ENCODE measurements at regions not wholly inside any gene's neighbourhood (a gene's known extent, or its start where the extent isn't known, plus 50 kb on each side); places are given as distances from the start of the nearest gene placed in this dataset.

DNA sequence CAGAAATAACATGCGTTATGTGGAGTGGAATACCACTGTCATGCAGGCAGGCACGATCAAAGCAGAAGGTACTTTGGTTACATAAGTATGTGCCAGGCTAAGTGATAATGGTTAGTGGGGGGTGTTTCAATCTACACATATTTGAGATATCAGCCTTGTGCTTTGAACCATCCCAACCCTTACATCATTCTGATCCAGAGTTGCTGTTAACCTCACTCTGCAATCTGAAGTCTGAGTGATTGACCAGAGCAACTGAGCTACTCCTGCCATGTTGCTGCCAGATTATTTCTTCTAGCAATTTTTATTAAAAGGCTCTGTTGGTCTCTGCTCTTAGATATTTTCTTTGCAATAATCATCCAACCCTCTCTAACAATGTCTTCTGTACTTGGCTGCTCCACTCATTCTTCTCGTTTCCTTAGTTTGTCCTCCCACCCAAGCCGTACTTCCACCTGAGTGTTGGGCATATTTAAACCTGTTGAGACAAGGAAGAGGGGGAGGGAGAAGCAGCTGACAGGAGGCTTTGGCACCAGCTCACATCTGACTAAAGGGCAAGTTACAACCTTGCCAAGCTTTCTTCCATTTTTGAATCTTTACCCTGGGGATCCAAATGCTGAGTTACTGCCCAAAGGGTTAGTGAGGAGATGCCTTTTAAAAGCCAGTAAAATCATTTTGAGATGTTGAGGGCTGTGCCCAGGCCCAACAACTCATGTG is 114.1 kb upstream of the SESN3 start:
- Histone ChIP-seq H3K4me3 (no peak overlapping the region), H3K36me3 (no peaks in the 10 kb centered on the region), H3K27me3 (no peaks in the 10 kb centered on the region), H3K9me3 (no peaks in the 10 kb centered on the region), H3K4me1 (ENCODE audit: insufficient read depth) (peaks cover 7% of the 10 kb centered on the region), H3K27ac (no peak overlapping the region)
- no peak for TF ChIP-seq POLR2A (IDR thresholded peaks at IDR 0.05)
- no peak for TF ChIP-seq EP300 (IDR thresholded peaks at IDR 0.05)
- TF ChIP-seq, protein P1, sequence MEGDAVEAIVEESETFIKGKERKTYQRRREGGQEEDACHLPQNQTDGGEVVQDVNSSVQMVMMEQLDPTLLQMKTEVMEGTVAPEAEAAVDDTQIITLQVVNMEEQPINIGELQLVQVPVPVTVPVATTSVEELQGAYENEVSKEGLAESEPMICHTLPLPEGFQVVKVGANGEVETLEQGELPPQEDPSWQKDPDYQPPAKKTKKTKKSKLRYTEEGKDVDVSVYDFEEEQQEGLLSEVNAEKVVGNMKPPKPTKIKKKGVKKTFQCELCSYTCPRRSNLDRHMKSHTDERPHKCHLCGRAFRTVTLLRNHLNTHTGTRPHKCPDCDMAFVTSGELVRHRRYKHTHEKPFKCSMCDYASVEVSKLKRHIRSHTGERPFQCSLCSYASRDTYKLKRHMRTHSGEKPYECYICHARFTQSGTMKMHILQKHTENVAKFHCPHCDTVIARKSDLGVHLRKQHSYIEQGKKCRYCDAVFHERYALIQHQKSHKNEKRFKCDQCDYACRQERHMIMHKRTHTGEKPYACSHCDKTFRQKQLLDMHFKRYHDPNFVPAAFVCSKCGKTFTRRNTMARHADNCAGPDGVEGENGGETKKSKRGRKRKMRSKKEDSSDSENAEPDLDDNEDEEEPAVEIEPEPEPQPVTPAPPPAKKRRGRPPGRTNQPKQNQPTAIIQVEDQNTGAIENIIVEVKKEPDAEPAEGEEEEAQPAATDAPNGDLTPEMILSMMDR (IDR thresholded peaks at IDR 0.05), result no peak
- no peak for DNase-seq
- WGBS, 3 donors, result 84 to 91% (median 90%) methylated on average over 4 of the region's 4 CpGs
- intact Hi-C loops (cut with DNase I), result no loop called here

DNA sequence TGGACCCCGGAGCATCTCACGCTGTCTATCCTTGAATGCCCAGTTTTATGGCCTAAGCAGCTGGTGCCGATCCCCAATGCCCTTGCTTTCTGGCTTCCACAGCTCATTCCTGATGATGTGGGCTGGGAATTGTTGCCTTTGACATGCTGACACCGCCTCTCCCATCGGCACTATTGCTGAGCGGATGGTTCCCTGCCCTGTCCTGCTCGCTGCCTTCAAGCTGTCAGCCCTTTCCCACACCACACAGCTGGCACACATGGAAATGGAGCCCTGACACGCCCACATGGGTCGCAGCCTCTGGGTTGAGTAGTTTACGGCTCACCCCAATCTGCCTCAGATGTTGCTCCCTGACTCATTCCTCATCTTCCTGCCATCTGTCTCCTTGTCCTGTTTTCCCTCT is 110.2 kb upstream of the SESN3 start:
- Histone ChIP-seq H3K9me3 (no peaks in the 10 kb centered on the region), H3K4me3 (no peak overlapping the region), H3K36me3 (no peaks in the 10 kb centered on the region), H3K27me3 (no peaks in the 10 kb centered on the region), H3K4me1 (ENCODE audit: insufficient read depth) (peaks cover 16% of the 10 kb centered on the region), H3K27ac (peak overlapping the region in 1 of 2 donors; percentile 78)
- 45 to 63% (median 49%) methylated on average over 10 of the region's 10 CpGs for WGBS, 3 donors
- TF ChIP-seq POLR2A (IDR thresholded peaks at IDR 0.05) (no peak), EP300 (IDR thresholded peaks at IDR 0.05) (no peak)
- TF ChIP-seq, protein P1 (IDR thresholded peaks at IDR 0.05), result no peak
- peak in 4 of 5 donors; percentile 28 to 47 (median 38) for DNase-seq
- intact Hi-C loops (cut with DNase I), result no loop called here

GRCh38 chr11:95339086-95339901 is 108.3 kb upstream of the SESN3 start:
- no peak overlapping the region for H3K4me3 ChIP-seq
- DNase-seq, result peak in 1 of 5 donors; percentile 29
- 4 to 18% (median 7%) methylated on average over 4 of the region's 4 CpGs for WGBS, 3 donors

DNA sequence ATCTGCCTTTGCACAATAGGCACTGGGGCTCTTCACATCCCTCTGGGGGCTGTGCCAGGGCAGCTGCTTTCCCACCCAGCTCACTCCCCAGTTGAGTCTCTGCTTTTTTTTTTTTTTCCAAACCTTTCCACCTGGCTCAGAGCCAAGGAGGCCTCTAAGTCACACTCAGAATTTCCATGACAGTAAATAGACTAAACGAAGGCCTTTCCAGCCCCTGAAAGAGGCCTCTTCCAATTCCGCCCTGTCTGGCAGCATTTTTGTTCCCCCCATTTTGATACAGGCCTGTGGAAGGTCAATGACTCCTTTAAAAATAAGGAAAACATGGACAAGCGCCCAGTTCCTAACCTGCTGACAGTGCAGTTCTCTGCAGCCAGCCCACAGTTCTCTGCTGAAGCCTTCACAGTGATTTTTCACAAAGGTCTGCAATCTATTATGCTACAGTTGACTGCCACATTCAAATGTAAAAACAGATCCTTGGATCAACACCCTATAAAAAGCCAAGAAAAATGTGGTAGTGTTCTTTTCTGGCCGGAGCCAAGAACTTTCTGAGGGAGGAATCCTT is 107.5 kb upstream of the SESN3 start:
- intact Hi-C loops (cut with DNase I), result loop anchor here in 2 of 4 donors (2.0 to 5.0 kb wide), 4 partner anchors 106 to 369 kb away; partner anchors contain the start of gene SESN3 (in 1 of the 2)
- Histone ChIP-seq H3K4me1 (ENCODE audit: insufficient read depth) (peaks cover 16% of the 10 kb centered on the region), H3K27me3 (no peaks in the 10 kb centered on the region), H3K27ac (peak overlapping the region; percentile 50 to 85), H3K36me3 (no peaks in the 10 kb centered on the region), H3K4me3 (no peak overlapping the region), H3K9me3 (no peaks in the 10 kb centered on the region)
- DNase-seq, result peak; percentile 85 to 93 (median 92)
- 2 to 3% (median 3%) methylated on average over 4 of the region's 4 CpGs for WGBS, 3 donors
- TF ChIP-seq POLR2A (IDR thresholded peaks at IDR 0.05) (peak; percentile 5), EP300 (IDR thresholded peaks at IDR 0.05) (no peak)
- TF ChIP-seq, protein P1 (IDR thresholded peaks at IDR 0.05), result no peak

More at GRCh38 chr11:95339086-95339901, 108.3 kb upstream of the SESN3 start:
- no peaks in the 10 kb centered on the region for H3K27me3 ChIP-seq
- H3K9me3 ChIP-seq, result no peaks in the 10 kb centered on the region
- intact Hi-C loops (cut with DNase I), result loop anchor here in 2 of 4 donors (2.0 to 5.0 kb wide), 4 partner anchors 106 to 368 kb away; partner anchors contain the start of gene SESN3 (in 1 of the 2)
- H3K27ac ChIP-seq, result peak overlapping the region; percentile 50 to 78
- no peaks in the 10 kb centered on the region for H3K36me3 ChIP-seq
- peaks cover 16% of the 10 kb centered on the region for H3K4me1 ChIP-seq (ENCODE audit: insufficient read depth)
- no peak for TF ChIP-seq POLR2A (IDR thresholded peaks at IDR 0.05)
- no peak for TF ChIP-seq EP300 (IDR thresholded peaks at IDR 0.05)
- TF ChIP-seq, protein P1 (IDR thresholded peaks at IDR 0.05), result no peak

All from ovary (tissue), 7 donors.